Neural crest cell (in vitro differentiated cells): ENCODE measurements at regions not wholly inside any gene's neighbourhood (a gene's known extent, or its start where the extent isn't known, plus 50 kb on each side); places are given as distances from the start of the nearest gene placed in this dataset.
"Not testable (repeated sequence)": the region's sequence is repeated elsewhere in the genome, so short reads cannot be mapped to it uniquely, and the experiment has no call there.

ENCODE experiments used
- DNase-seq: peaks from one replicate; pipeline ENCODE4 v3.0.0; 2021; ENCODE audit warnings: low read depth, mixed read lengths, low spot score
- H3K27ac Mint-ChIP-seq: one replicate; pipeline ENCODE4 v1.8.0; 2021; ENCODE audit warnings: mild to moderate bottlenecking, mixed read lengths; ENCODE audit not compliant: unreplicated experiment
- H3K27me3 Mint-ChIP-seq: 2 replicates; pipeline ENCODE4 v1.8.0; 2021; ENCODE audit warnings: low read depth, mild to moderate bottlenecking, mixed read lengths
- H3K36me3 Mint-ChIP-seq: 2 replicates; pipeline ENCODE4 v1.8.0; 2021; ENCODE audit warnings: low read depth, mild to moderate bottlenecking, mixed read lengths
- H3K4me1 Mint-ChIP-seq: 2 replicates; pipeline ENCODE4 v1.8.0; 2021; ENCODE audit warnings: mixed read lengths
- H3K4me3 Mint-ChIP-seq: one replicate; pipeline ENCODE4 v1.8.0; 2021; ENCODE audit warnings: mild to moderate bottlenecking, mixed read lengths
- H3K9me3 Mint-ChIP-seq: 2 replicates; pipeline ENCODE4 v1.8.0; 2021; ENCODE audit warnings: mixed read lengths
- CTCF ChIP-seq: fragments of 200-600 bp; sonication (generic); conservative IDR thresholded peaks from 2 replicates; pipeline ENCODE4 v1.5.0; 2021; ENCODE audit warnings: antibody characterized with exemption, mild to moderate bottlenecking

GRCh38 chr12:32010631-32011336 lies 51.6 kb downstream of the RESF1 start:
- H3K9me3 Mint-ChIP-seq, result no peaks in the 10 kb centered on the region
- TF ChIP-seq CTCF, result no peak
- H3K4me3 Mint-ChIP-seq, result no peak overlapping the region
- H3K27ac Mint-ChIP-seq, result no peak overlapping the region
- H3K36me3 Mint-ChIP-seq, result no peaks in the 10 kb centered on the region
- no peaks in the 10 kb centered on the region for H3K27me3 Mint-ChIP-seq
- DNase-seq, result no peak
- H3K4me1 Mint-ChIP-seq, result no peaks in the 10 kb centered on the region

GRCh38 chr12:32012249-32012785 lies 53.1 kb downstream of the RESF1 start:
- no peak for TF ChIP-seq CTCF
- Mint-ChIP-seq H3K36me3 (no peaks in the 10 kb centered on the region), H3K9me3 (no peaks in the 10 kb centered on the region), H3K27ac (no peak overlapping the region), H3K4me1 (no peaks in the 10 kb centered on the region), H3K4me3 (no peak overlapping the region), H3K27me3 (no peaks in the 10 kb centered on the region)
- no peak for DNase-seq

- TF ChIP-seq CTCF, result no peak
- H3K36me3 Mint-ChIP-seq, result no peaks in the 10 kb centered on the region
- no peak for DNase-seq
- no peak overlapping the region for H3K27ac Mint-ChIP-seq
- no peaks in the 10 kb centered on the region for H3K27me3 Mint-ChIP-seq
- H3K4me3 Mint-ChIP-seq, result no peak overlapping the region
- no peaks in the 10 kb centered on the region for H3K9me3 Mint-ChIP-seq
- no peaks in the 10 kb centered on the region for H3K4me1 Mint-ChIP-seq
These were observed 55.8 kb downstream of the RESF1 start for GRCh38 chr12:32015036-32015435.

DNA sequence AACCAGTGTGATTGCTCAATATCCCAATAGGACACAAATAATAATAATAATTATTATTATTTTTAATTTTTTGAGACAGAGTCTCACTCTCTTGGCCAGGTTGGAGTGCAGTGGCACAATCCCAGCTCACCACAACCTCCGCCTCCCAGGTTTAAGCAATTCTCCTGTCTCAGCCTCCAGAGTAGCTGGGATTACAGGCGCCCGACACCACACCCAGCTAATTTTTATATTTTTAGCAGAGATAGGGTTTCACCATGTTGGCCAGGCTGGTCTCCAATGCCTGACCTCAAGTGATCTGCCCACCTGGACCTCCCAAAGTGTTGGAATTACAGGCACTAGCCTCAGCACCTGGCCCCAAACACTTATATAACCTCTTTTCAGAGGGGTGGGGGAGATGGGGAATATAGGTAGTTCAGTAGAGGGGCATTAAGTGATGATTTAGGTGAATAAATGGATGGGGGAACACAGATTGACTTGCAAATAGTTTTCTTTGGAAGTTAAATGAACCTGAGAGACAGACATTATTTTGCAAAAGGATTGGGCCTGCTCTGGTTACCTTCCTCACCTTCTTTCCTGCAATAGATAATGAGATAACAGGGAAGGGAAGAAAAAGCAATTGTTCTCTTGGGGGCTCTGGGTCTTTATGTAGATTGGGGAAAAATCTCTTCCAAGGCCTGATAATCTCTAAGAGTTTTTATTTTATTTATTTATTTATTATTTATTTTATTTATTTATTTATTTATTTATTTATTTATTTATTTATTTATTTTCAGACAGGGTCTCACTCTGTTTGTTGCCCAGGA lies 57.7 kb downstream of the RESF1 start:
- H3K27me3 Mint-ChIP-seq, result no peaks in the 10 kb centered on the region
- no peaks in the 10 kb centered on the region for H3K4me1 Mint-ChIP-seq
- no peaks in the 10 kb centered on the region for H3K36me3 Mint-ChIP-seq
- no peaks in the 10 kb centered on the region for H3K9me3 Mint-ChIP-seq
- H3K27ac Mint-ChIP-seq, result no peak overlapping the region
- no peak for DNase-seq
- TF ChIP-seq CTCF, result no peak
- H3K4me3 Mint-ChIP-seq, result no peak overlapping the region

GRCh38 chr12:32021346-32021773 lies 62.1 kb downstream of the RESF1 start:
- no peaks in the 10 kb centered on the region for H3K9me3 Mint-ChIP-seq
- H3K4me3 Mint-ChIP-seq, result no peak overlapping the region
- H3K27me3 Mint-ChIP-seq, result no peaks in the 10 kb centered on the region
- no peaks in the 10 kb centered on the region for H3K36me3 Mint-ChIP-seq
- DNase-seq, result no peak
- H3K27ac Mint-ChIP-seq, result no peak overlapping the region
- peaks cover 18% of the 10 kb centered on the region for H3K4me1 Mint-ChIP-seq
- no peak for TF ChIP-seq CTCF

- H3K27ac Mint-ChIP-seq, H3K4me3 Mint-ChIP-seq, H3K27me3 Mint-ChIP-seq, H3K36me3 Mint-ChIP-seq, DNase-seq, H3K9me3 Mint-ChIP-seq: not testable (repeated sequence)
- peaks cover 18% of the 10 kb centered on the region for H3K4me1 Mint-ChIP-seq
These were observed 63.2 kb downstream of the RESF1 start for GRCh38 chr12:32022387-32022786.

DNA sequence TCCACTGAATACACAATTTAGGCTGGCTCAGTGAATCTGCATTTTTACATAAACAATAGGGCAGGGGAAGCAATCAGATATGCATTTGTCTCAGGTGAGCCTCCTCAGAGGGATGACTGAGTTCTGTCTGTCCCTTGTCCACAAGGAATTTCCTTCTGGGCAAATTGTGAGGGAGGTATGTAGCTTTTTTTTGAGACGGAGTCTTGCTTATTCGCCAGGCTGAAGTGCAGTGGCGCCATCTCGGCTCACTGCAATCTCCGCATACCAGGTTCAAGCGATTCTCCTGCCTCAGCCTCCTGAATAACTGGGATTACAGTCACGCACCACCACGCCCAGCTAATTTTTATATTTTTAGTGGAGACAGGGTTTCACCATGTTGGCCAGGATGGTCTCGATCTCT lies 64.6 kb downstream of the RESF1 start:
- not testable (repeated sequence) for DNase-seq, H3K9me3 Mint-ChIP-seq, H3K27ac Mint-ChIP-seq, H3K36me3 Mint-ChIP-seq, H3K4me3 Mint-ChIP-seq, H3K27me3 Mint-ChIP-seq
- H3K4me1 Mint-ChIP-seq, result peaks cover 18% of the 10 kb centered on the region
